NCI-H460 (cell line): ENCODE measurements at regions not wholly inside any gene's neighbourhood (a gene's known extent, or its start where the extent isn't known, plus 50 kb on each side); places are given as distances from the start of the nearest gene placed in this dataset.

Source experiments
- DNase-seq: peaks from one replicate; pipeline ENCODE4 v3.0.0-alpha.2; 2016; ENCODE audit warnings: low read depth; ENCODE audit errors: extremely low read depth

DNA sequence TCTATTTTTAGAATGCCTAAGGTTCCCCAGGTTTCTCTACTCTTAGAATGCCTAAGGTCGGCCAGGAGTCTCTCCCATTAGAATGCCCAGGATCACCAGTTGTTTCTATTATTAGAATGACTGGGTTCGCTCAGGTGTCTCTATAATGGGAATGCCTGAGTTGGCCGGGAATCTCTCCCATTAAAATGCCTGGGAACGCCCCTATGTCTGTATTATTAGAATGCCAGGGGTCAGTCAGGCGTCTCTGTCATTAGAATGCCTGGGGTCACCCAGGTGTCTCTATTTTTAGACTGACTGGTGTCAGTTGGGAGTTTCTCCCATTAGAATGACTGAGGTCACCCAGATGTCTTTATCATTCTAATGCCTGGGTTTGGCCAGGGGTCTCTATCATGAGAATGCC, 2252.5 kb downstream of the TP53TG3F start:
- DNase-seq, result no peak

DNA sequence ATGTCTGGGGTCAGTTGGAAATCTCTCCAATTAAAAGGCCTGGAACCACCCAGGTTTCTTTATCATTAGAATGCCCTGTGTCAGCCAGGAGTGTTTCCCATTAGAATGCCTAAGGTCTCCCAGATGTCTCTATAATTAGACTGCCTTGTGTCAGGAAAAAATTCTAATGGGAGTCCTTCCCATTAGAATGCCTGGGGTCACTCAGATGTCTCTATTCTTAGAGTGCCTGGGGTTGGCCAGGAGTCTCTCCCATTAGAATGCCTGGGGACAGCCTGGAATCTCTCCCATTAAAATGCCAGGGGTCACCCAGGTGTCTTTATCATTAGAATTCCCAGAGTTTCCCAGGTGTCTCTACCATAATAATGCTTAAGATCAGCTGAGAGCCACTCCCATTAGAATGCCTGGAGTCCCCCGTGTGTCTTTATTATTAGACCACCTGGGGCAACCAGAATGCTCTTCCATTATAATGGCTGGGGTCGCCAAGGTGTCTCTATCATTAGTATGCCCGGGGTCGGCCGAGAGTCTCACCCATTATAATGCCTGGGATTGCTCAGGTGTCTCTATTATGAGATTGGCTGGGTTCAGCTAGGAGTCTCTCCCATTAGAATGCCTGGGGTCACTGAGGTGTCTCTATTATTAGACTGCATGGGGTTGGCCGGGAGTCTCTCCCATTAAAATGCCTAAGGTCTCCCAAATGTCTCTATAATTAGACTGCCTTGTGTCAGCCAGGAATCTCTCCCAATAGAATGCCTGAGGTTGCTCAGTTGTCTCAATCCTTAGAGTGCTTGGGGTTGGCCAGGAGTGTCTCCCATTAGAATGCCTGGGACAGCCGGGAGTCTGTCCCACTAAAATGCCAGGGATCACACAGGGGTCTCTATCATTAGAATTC, 2254.6 kb downstream of the TP53TG3F start:
- no peak for DNase-seq

- no peak for DNase-seq
These were observed 2255.3 kb downstream of the TP53TG3F start for GRCh38 chr16:35714665-35715064.

DNA sequence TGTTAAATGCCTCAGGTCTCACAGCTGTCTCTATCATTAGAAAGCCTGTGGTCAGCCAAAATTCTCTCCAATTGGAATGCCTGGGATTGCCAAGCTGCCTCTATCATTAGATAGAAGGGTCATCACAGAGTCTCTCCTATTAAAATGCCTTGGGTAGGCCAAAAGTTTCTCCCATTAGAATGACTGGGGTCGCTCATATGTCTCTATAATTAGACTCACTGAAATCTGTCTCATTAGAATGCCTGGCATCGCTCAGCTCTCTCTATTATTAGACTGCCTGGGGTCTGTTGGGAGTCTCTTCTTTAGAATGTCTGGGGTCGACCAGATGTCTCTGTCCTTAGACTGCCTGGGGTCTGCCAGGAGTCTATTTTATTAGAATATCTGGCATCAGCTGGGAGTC, 2265.1 kb downstream of the TP53TG3F start:
- no peak for DNase-seq

DNA sequence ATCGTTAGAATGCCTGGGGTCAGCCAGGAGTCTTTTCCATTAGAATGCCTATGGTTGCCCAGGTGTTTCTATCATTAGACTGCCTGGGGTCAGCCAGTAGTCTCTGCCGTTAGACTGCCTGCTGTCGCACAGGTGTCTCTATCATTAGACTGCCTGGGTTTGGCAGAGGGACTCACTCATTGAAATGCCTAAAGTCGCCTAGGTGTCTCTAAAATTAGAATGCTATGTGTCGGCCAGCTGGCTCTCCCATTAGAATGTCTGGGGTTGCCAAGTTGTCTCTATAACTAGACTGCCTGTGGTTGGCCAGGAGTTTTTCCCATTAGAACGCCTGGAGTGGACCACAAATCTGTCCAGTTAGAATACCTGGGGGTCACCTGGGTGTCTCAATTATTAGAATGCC, 2266.5 kb downstream of the TP53TG3F start:
- no peak for DNase-seq

DNA sequence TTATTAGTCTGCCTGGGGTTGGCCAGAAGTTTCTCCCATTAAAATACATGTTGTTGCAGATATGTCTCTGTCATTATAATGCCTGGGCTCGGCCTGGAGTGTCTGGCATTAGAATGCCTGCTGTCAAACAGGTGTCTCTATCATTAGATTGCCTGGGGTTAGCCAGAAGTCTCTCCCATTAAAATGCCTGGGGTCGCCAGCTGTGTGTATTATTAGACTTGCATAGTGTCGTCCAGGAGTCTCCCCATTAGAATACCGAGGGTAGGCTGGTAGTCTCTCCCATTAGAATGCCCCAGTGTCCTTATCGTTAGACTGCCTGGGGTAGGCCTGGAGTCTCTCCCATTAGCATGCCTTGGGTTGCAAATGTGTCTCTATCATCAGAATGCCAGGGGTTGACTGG, 2270.8 kb downstream of the TP53TG3F start:
- no peak for DNase-seq

DNA sequence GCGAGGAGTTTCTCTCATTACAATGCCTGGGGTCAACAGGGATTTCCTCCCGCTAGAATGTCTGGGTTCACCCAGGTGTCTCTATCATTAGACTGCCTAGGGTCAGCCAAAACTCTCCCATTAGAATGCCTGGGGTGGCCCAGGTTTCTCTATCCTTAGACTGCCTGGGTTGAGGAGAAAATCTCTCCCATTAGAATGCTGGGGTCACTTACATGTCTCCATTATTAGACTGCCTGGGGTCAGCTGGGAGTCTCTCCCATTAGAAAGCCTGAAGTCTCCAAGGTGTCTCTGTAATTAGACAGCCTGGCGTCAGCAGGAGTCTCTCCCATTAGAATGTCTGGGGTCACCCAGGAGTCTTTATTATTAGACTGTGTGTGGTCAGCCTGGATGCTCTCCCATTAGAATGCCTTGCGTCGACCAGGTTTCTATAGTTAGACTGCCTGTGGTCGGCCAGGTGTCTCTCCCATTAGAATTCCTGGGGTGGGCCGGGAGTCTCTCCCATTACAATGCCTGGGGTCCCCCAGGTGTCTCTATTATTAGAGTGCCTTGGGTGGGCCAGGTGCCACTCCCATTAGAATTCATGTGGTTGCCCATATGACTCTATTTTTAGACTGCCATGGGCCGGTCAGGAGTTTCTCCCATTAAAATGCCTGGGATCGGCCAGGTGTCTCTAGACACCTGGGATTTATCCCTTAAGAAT, 2272.1 kb downstream of the TP53TG3F start:
- DNase-seq, result no peak

DNA sequence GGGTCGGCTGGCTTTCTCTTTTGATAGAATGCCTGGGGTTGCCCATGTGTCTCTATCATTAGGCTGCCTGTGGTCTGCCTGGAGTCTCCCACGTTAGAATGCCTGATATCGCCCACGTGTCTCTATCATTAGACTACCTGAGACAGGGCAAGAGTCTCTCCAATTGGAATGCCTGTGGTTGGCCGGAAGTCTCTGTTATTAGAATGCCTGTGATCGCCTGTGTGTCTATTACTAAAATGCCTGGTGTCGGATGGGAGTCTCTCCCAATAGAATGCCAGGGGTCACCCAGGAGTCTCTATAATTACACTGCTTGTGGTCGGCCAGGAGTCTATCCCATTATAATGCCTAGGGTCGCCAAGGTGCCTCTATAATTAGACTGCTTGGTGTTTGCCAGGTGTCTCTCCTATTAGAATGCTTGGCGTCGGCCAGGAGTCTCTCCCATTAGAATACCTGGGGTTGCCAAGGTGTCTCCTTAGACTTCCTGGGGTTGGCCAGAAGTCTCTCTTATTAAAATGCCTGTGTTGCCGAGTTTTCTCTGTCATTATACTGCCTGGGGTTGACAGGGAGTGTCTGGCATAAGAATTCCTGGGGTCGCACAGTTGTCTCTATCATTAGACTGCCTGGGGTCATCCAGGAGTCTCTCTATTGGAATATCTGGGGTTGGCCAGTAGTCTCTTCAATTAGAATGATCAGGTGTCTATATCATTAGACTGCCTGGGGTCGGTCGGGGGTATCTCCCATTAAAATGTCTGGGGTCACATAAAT, 2272.8 kb downstream of the TP53TG3F start:
- no peak for DNase-seq

DNA sequence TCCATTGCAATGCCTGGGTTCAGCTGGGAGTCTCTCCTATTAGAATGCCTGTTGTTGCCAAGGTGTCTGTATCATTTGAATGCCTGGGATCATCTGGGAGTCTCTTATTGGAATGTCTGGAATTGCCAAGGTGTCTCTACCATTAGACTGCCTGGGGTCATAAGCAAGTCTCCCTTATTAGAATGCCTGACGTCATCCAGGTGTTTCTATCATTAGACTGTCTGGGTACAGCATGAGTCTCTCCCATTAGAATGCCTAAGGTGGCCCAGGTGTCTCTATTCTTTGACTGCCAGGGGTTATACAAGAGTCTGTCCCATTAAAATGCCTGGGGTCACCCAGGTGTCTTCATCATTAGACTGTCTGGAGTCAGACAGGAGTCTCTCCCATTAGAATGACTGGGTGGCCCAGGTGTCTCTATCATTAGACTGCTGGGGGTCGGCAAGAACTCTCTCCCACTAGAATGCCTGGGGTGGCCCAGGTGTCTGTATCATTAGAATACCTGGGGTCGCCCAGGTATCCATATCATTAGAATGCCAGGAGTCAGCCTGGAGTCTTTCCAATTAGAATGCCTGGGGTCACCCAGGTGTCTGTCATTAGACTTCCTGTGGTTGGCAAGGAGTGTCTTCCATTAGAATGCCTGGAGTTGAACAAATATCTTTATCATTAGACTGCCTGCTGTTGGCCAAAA, 2274.0 kb downstream of the TP53TG3F start:
- no peak for DNase-seq

DNA sequence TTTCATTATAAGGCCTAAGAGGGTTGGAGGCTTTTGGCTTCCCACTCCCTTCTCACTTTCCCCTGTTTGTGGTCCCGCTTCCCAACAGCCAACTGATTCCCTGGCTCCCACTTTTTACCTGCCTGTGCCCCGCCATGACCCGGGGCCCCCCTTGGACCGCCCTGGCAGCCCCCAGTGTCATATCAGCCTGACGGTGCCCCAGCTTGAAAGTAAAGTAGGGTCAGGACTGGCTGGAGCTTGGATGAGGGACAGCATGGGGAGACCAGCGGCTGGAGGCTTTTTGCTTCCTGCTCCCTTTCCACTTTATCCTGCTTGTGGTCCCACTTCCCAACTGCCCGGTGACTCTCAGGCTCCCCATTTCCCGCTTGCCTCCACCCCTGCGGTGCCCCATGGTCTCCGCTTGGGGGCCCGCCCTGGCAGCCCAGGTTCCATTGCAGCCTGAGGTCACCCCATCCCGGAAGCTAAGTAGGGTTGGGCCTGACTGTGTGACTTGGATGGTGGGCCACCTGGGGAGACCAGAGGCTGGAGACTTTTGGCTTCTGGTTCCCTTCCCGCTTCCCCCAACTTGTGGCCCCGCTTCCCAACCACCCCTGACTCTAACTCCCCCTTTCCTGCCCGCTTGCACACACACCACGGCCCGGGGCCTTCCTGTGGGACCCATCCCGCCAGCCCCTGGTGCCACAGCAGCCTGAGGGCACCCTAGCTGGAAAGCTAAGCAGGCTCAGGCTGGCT, 2274.7 kb downstream of the TP53TG3F start:
- no peak for DNase-seq

DNA sequence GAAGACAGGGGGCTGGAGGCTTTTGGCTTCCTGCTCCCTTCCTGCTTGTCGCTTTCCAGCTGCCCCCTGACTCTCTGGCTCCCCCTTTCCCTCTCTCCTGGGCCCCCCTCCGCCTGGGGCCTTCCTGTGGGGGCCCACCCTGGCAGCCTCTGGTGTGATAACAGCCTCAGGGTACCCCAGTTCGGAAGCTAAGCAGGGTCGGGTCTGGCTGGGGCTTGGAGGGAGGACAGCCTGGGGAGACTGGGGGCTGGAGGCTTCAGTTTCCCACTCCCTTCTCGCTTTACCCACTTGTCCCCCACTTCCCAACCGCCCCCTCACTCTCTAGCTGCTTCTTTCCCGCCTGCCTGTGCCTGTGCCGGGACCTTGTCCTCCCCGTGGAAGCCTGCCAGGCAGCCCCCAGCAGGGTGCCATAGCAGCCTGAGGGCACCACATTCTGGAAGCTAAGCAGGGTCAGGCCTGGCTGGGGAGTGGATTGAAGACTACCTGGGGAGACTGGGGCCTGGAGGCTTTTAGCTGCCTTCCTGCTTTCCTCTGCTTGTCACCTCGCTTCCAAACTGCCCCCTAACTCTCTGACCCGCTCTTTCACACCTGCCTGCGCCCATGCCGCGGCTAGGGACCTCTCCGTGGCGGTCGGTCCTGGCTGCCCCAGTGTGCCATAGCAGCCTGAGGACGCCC, 2275.5 kb downstream of the TP53TG3F start:
- DNase-seq, result no peak

GRCh38 chr16:35735403-35736251, 2276.2 kb downstream of the TP53TG3F start:
- no peak for DNase-seq

GRCh38 chr16:35736546-35736945, 2277.1 kb downstream of the TP53TG3F start:
- DNase-seq, result no peak

DNA sequence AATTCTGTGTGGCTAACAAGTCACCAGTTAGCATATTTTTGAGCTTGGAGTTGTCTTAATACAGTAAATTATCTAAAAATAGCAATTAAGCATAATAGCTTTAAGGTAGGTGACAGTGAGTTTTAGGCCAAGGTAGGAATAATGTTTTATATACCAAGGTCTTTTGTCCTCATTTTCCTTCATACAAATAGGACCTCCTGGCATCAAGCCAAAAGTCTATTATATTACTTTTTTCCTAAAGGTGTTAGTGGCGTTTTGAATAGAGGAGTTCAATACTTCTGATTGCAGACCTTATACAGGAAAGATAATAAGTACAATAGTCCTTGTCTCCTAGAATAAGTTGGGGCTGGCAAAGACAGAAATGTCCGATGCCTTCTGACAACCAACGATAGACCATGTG, 2277.7 kb downstream of the TP53TG3F start:
- no peak for DNase-seq

DNA sequence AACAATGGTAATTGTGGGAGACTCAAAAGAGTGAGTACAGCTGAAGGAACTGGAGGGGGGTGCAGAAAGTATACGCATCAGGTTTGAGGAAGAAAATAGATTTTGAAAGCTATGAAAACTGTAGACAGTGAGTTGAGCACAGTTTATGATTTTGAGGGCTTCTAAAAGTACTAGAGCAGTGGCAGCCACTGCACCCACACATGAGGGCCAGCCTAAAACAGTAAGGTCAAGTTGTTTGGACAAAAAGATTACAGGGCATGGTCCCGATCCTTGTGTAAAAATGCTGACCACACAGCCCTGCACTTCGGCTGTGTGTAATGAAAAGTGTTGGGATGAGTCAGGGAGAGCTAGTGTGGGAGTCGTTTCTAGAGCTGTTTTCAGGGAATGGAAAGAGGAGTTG, 2282.1 kb downstream of the TP53TG3F start:
- DNase-seq, result no peak

DNA sequence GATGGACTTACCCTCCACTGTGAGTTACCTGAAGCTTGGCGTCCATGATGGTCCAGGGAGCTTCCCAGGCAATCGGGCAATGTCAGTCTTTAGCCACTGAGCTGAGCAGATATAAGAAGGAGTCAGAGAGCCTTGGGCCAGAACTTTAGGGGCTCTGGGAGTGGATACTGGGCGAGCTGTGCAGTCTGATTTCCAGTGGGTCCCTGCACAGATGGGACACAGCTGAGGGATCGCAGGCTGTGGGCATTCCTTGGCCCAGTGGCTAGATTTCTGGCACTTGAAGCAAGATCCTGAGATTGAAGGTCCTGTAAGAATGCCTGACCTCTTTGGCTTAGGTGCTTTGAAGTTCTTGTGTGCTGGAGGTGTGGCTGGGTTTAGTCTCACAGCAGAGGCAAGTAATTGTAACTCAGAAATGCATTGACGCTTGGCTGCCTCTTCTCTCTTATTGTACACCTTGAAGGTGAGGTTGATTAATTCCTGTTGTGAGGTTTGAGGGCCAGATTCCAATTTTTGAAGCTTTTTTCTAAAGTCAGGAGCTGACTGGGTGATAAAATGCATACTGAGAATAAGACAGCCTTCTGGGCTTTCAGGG, 2283.8 kb downstream of the TP53TG3F start:
- no peak for DNase-seq

GRCh38 chr16:35744084-35744483, 2284.7 kb downstream of the TP53TG3F start:
- DNase-seq, result no peak

DNA sequence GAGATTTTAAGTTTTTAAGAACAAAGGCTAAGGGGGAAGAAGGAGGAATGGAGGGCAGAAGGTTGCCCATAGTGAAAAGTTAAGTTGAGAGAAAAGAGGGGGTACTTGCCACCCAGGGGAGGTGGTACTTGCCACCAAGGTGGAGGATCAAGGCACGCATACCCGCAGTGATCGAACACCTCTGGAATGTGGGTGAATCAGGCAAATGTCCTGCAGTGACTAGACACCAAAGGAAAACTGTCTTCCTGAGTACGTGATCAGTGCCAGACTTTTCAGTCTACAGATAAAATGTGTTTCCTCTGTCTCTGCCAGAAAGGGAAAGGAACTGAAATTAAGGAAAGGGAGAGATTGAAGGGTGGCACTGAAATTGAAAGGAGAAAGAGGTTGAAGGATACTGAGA, 2285.3 kb downstream of the TP53TG3F start:
- no peak for DNase-seq
